RPMI7951 (cell line): ENCODE measurements at regions not wholly inside any gene's neighbourhood (a gene's known extent, or its start where the extent isn't known, plus 50 kb on each side); places are given as distances from the start of the nearest gene placed in this dataset.
"Not testable (repeated sequence)": the region's sequence is repeated elsewhere in the genome, so short reads cannot be mapped to it uniquely, and the experiment has no call there.

Source experiments
- DNase-seq: peaks from one replicate; pipeline ENCODE4 v3.0.0-alpha.2; 2012; ENCODE audit warnings: low read depth

DNA sequence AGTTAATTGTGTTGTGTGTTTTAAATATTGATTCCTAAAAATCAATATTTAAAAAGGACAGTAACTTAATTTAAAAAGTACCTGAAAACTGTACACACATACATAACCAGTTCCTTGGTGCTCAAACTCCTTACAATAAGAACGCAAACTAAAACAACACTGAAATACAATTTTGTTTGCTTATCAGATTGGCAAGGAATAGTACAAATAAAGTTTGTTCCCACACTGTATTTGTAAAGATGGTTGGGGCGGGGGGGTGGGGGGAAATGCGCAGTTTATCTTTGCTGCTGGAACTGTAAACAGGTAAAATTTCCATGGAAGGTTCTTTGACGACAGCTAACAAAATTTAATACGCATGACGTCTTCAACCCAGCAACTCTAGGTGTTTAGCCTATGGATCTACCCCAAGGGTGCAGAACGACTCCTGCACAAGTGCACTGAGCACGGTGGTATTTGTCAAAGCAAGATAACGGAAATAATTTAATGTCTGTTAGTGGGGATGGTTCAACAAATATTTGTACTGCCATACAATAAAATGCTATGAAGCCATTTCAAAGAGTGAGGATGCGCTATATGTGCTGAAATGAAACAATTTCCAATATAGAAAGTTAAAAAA, 96.5 kb downstream of the ING1 start:
- no peak for DNase-seq

DNA sequence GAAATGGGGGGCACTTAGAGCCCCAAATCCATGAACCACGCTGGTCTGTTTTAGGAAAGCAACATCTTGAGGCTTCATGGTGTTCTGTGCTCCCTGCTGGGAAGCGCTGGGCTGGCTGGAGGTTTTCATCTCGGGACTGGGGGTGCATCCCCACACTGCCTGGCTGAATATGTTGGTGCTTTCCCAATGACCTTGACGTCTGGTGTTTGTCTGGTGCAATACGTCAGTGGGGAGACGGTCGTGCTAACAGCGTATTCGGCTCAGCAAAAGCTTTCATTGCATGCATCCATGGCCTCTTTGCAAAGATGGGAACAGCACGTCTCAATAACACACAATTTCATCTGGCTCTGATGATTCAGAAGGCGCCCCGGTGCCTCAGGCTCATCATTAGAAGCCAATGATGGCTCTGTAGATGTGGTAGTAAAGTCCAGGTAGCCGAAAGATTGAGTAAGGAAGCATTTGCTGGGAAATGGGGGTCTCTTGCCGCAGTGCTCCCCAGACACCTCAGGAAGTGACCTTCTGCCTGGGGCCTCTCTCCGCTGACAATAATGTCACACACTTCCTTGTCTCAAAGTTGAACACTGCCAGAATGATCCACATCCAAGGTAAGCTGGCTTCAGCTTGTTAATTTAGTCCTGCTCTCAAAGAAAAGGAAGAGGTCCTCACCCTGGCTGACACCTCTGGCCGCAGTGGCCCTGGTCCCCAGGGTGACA, 97.7 kb downstream of the ING1 start:
- no peak for DNase-seq

GRCh38 chr13:110811771-110812120, 98.2 kb downstream of the ING1 start:
- no peak for DNase-seq

DNA sequence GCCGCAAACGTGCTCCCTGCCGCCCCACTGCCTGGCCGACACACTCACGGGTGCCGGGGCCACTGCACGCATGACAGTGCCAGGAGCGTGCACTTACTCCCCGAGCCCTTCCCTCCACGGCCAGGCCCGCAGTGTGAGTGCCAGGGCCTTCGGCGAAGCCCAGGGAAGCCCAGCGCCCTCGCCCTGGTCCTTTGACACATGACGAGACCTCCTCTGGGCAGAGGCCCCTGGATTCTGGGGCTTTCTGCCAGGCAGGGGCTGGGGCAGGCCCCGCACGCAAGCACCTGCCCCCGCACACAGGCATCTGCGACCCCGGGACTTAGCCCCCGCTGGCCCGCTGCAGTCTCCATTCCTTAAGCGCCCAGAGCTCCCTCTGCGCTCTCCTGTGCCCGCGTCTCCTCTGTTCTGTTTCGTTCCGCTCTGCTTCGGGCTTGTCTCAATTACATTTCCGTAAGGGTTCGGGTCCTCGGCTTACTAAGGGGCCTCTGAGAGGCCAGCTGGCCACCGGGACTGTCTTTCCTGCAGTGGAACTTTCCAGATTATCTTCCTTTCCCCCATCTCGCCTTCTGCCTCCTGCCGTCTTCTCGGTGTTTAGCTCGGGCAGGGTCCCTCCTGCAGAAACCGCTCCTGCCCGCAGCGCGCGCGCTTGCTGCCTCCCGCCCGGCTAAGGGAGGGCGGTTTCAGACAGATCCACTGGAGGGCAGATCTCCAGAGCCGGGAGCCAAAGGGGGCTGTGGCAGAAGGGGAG, 98.8 kb downstream of the ING1 start:
- DNase-seq, result no peak

- no peak for DNase-seq
Observed at GRCh38 chr13:110812869-110813645, 99.6 kb downstream of the ING1 start.

DNA sequence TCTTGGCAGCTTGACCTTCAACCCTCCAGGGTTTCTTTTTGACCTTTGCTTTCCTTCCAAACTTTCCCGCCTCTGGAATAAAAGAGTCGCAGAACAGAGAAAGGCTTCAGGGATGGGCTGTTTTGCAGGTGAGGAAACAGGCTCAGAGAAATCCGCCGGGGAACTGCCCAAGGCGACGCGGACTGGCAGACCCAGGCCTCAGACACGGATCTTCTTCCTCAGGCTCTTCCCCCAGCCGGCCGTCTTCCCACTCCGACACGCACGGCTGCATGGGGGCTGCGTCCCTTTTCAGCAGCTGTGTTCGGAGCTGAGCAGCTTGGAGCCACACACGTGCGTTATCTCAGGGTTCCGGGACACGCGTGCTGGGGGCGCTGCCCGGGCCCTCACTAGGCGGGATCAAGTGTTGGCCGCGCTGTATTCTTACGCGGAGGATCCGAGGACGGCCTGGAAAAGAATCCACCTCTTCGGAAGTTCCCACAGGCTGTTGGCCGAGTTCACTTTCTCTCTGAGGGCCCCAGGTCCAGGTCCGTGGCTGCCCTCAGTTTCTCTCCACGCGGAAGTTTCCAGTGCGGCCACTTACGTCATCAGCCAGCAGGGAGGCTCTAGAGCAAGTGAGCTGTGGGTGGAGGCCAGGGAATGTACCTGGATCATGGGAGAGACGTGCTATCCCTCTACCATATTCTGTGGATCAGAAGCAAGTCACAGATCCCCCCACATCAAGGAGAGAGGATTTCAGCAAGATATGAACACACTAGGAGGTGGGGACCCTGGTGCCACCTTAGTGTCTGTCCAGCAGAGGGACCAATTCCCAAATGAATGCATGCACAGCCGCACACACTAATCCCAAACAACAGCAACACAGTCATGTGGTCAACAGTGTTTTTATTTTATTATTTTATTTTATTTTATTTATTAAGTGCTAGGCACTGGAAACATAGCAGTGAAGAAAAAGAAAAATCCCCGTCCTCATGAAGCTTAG, 100.4 kb downstream of the ING1 start:
- DNase-seq, result no peak

DNA sequence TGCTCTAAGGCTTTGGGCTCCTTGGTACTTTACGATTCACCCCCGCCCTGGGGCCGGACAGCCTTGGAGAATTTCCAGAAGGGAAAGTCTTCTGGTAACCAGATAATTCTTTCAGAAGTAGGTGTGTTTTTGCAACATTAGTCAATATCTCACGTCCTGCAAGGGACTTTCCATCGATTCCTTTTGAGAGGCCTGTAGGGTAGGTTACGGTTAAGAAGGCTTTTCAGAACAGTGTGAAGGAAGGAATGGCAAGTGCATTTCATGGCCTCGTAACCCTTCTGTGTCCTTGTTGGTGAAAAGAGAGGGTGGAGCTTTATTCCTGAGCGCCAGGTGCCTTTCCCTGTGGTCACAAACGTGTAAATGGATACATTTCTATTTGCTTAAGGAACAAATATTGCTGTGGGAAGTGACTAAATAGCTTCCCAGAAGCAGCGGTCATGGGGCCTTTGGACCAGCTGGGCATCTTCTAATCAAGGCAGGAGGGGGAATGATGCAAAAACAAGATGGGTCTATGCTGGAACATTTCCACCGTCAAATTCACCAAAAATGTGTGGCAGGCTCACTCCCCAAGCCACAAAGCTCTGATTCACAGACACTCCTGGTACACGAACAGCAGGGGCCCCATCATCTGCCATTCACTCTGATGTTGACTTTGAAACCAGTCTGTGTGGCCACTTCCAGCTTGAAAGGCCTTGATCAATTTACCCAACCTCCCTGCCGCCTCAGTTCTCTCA, 99.2 kb downstream of the ANKRD10 start:
- DNase-seq, result no peak

GRCh38 chr13:110816500-110816899, 98.4 kb downstream of the ANKRD10 start:
- DNase-seq, result no peak

DNA sequence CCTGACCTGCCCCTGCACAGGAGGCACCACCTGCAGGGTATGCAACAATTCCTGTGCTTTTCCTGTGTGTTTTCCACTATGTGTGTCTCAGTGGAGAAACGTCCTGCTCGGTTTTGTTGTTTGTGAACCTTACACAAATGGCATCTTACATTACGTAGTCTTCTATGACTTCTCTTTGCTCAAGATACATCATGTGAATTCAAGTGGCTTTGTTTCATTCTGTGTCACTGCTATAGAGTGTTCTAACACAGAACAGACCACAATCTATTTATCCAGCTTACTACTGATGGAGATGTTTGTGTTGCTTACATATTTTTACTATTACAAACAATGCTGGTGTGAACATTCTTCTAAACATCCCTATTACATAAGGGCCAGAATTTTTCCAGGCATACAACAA, 97.7 kb downstream of the ANKRD10 start:
- no peak for DNase-seq

DNA sequence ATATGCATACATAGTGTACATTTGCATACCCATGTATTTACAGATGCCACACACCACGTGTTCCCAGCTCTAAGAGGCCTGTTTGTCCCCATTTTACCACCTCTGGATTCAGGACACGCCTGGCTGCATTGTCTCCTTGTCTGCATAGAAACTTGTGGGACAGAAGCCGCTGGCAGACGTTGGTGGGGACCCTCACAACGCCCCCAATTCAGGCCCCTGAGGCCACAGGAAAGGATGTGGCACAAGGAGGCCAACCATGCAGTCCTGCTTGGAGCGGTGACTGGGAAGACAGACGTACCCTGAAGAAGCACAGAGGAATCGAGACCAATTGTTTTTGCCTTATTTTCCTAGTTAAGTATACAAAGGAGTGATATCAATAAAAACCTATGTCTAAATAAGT, 96.1 kb downstream of the ANKRD10 start:
- no peak for DNase-seq

GRCh38 chr13:110819203-110820014, 95.5 kb downstream of the ANKRD10 start:
- peak; percentile 46 for DNase-seq

- no peak for DNase-seq
Observed at GRCh38 chr13:110820322-110820721, 94.5 kb downstream of the ANKRD10 start.

- DNase-seq, result not testable (repeated sequence)
Observed at GRCh38 chr13:110821837-110822668, 92.8 kb downstream of the ANKRD10 start.

- DNase-seq, result no peak
Observed at GRCh38 chr13:110822669-110822945, 92.3 kb downstream of the ANKRD10 start.

DNA sequence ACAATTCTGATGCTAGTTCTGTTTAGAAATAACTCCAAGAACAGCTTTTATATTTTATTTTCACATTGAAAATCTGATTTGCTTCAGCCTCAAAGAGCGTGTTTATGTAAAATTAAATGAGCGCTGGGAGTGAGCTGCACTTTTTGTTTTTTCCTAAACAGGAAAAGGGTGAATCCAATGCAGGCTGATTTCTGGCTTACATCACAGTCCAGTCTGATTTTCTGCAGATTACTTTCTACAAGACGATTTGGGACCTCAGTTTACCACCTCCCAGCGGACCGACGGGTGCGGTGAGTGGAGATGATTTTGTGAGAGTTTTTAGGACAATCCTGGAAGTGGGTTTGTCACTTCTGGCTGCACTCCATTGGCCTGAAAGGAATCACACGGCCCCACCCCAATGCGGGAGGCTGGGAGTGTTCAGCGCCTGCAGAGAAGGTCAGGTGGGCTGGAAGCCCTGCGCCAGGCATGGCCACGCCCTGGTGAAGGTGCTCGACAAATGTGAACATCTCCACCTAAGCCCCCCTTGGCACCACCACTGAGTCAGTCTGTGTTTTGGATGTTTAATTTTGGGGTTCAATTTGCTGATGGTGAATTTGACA, 90.1 kb downstream of the ANKRD10 start:
- DNase-seq, result no peak

- no peak for DNase-seq
Observed at GRCh38 chr13:110825516-110825915, 89.4 kb downstream of the ANKRD10 start.

DNA sequence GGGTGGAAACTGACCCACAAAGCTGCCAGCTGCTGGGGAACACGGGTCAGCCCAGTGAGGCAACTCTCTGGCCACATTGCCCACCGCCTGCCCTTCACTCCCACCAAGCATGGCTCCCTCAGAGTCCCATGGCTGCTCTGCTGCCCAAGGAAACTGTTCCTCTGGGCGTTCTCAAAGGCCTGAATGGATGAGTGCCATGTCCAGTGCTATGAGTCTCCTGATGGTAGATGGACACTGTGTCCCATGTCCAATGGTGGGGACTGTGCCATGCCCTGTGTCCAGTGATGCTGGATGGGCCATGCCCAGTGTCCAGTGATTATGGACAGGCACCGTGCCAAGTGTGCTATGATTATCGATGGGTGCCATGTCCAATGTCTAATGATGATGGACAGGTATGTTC, 88.8 kb downstream of the ANKRD10 start:
- DNase-seq, result no peak

GRCh38 chr13:110826861-110827672, 87.8 kb downstream of the ANKRD10 start:
- no peak for DNase-seq
